ENCODE measurements at regions not wholly inside any gene's neighbourhood (a gene's known extent, or its start where the extent isn't known, plus 50 kb on each side); places are given as distances from the start of the nearest gene placed in this dataset.

- TF ChIP-seq CTCF (IDR thresholded peaks at IDR 0.05), result no peak
- TF ChIP-seq ZFX (IDR thresholded peaks at IDR 0.05; ENCODE audit: borderline replicate concordance), result no peak
These were observed 349.4 kb upstream of the LRRC3B start for GRCh38 chr3:26273196-26273595.
